Upper lobe of left lung (tissue), 4 donors: ENCODE measurements at regions not wholly inside any gene's neighbourhood (a gene's known extent, or its start where the extent isn't known, plus 50 kb on each side); places are given as distances from the start of the nearest gene placed in this dataset.
"Not testable (repeated sequence)": the region's sequence is repeated elsewhere in the genome, so short reads cannot be mapped to it uniquely, and the experiment has no call there.

Experiments
- POLR2A ChIP-seq, 4 donors: fragments of 450-650 bp; IDR thresholded peaks; one replicate each; pipeline ENCODE4 v1.5.1; 2016 to 2017; ENCODE audit warnings: antibody characterized with exemption in 4 of 4, mild to moderate bottlenecking in 2 of 4
- POLR2AphosphoS5 ChIP-seq, 2 donors: sonication (generic); formaldehyde crosslinking; IDR thresholded peaks; one replicate each; pipeline ENCODE4 v1.5.1; 2017; ENCODE audit warnings: antibody characterized with exemption in 2 of 2
- TF ChIP-seq, protein P1 (sequence below), 6 experiments: fragments of 450-650 bp in 4 of 6; fragments of 200-600 bp in 2 of 6; sonication (generic) in 2 of 6; IDR thresholded peaks; one replicate each; pipeline ENCODE4 v1.5.1; 2016 to 2019; ENCODE audit warnings: antibody characterized with exemption in 6 of 6

DNA sequence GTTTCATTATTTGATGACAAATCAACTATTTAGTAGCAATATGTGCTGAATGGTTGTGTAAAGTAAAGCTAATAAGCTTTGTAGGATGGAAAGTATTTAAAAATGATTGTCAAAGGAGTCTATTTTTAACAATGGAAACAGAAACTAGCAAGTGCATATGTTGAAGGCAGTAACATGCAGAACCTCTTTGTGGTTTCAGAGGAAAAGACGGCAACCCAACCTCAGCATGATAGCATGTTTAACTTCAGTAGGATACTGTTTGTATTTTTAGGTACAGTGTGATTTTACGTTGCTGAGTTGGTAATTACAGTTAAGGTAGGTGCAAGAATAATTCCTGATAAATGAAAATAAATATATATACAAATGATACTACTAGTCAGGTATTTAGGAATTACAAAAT lies 545.4 kb downstream of the CDY1 start:
- not testable (repeated sequence) for TF ChIP-seq POLR2A, POLR2AphosphoS5 (IDR thresholded peaks at IDR 0.05)
- TF ChIP-seq, protein P1, sequence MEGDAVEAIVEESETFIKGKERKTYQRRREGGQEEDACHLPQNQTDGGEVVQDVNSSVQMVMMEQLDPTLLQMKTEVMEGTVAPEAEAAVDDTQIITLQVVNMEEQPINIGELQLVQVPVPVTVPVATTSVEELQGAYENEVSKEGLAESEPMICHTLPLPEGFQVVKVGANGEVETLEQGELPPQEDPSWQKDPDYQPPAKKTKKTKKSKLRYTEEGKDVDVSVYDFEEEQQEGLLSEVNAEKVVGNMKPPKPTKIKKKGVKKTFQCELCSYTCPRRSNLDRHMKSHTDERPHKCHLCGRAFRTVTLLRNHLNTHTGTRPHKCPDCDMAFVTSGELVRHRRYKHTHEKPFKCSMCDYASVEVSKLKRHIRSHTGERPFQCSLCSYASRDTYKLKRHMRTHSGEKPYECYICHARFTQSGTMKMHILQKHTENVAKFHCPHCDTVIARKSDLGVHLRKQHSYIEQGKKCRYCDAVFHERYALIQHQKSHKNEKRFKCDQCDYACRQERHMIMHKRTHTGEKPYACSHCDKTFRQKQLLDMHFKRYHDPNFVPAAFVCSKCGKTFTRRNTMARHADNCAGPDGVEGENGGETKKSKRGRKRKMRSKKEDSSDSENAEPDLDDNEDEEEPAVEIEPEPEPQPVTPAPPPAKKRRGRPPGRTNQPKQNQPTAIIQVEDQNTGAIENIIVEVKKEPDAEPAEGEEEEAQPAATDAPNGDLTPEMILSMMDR (IDR thresholded peaks at IDR 0.05) = not testable (repeated sequence)
